HG03432 (cell line): ENCODE measurements at regions not wholly inside any gene's neighbourhood (a gene's known extent, or its start where the extent isn't known, plus 50 kb on each side); places are given as distances from the start of the nearest gene placed in this dataset.

Experiments
- ATAC-seq: cut with Tn5 transposase; IDR thresholded peaks from one replicate; pipeline ENCODE4 v1.9.1; 2021; ENCODE audit warnings: mild to moderate bottlenecking, moderate library complexity; ENCODE audit not compliant: unreplicated experiment

DNA sequence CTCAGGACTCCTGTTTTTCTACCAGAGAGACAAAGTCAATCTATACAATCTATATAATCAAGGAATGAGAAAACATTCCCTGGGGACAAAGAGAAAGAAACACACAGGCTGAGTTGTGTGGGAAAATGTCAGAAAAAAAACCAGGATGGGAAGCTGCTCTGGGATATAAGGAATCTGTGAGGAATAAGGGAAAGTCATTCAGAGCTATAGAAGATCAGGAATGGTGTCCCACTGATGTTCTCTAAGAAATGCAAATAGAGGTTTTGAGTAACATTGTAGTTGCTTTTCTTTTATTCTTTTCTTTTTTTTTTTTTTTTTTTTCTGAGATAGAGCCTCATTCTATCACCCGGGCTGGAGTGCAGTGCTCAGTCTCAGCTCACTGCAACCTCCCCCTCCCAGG is 605.9 kb upstream of the KLF4 start:
- ATAC-seq, result no peak

DNA sequence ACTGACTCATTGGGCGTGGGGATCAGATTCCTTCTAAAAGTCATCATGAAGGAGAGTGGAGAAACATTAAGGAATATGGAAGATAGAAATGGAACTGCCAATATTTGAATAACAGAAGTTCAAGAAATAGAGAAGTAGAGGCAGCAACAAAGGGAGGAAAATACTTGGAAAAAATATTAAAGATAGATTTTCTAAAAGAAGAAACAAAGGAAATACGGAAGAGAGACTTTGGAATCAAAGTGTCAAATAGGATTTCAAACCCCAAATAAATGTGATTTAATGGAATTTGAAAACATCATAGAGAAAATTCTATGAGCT is 605.1 kb upstream of the KLF4 start:
- ATAC-seq, result no peak

DNA sequence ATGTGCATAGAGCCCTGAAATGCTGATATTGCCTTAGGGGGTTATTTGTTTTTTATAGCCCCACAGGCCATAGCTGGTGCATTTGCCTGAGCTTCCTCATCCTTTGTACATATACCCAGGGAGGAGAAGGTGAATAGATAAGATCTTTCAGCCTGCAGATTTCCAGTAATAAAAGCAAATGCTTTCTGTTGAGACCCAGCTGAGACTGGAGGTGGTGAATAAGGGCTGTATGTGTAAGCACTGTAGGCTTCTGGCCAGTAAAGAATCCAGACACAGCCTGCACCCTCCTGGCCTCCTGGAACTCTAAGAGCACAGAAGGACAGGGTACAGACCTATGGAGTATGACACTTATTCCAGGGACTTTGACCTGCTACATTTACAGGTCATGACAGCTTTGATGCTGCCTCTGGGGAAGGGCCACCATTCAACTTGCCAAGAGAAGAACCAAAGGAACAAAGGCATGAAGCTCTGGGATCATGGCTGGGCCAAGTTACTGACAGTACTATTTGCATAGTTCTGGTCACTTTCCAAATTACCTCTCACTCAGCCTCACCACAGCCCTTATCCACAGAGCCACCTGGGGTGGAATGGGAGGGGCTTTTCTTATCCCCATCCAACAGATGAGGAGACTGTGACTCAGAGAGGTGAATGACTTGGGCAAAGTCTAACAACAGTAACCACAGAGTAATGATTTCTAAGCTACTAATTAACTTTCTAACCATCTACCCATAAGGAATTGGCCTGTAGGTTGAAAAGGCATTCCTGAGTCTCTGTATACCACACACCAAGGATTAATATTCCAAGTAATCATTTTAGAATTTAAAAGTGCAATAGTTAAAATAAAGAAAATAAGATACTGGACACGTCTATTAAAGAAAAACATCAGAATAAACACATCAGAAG is 604.5 kb upstream of the KLF4 start:
- no peak for ATAC-seq

DNA sequence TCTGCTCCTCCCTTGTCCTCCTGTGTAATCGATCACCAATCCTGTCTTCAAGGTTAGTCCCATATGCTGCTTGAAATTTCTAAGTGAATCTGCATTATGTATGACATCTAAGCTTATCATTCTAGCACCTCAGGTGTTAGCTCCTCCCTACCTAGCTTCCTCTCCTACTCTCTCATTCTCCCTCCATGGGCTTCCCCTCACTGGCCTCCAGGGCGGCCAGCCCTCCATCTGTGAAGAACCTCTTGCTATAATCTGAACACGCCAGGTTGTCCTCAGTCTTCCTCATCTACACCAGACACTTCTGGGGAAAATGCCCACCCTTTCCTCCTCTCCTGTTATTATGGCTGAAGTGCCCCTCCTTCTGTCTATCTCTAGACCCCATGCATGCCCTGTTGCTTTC is 599.3 kb upstream of the KLF4 start:
- ATAC-seq, result no peak

DNA sequence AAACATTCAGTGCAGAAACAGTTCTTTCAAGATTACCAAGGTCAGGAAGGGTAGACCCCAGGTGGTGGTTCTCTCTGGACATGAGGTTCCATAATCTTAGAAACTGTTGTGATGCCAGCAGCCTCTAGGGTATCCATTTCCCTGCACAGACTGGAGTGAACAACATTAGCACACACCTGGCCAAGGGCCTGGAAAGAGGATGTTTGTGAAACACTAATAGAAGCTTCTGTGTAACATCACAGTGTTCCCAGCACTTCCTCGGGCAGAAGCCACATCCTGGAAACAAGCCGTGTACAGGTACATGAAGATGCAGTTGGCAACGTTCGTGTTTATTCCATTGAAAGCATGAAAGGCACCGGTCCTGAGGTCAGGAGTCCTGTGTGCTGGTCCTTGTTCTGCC is 598.2 kb upstream of the KLF4 start:
- ATAC-seq, result no peak

DNA sequence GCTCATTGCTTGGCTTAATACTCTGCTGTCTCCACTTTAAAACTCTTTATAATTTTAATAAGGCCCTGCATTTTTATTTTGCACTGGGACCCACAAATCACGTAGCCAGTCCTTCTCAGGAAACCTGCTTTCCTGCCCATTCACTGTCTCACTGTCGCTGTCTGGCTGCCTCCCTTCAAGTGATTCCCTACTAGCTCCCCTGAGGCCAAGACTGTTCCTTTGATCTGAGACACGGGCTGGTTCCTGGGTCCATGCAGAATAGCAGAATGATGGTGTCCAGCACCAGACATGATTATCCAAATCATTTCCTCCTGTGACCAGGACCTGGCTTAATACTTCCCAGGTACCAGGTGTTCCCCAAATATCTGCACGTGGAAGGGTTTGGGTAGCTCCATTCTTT is 597.1 kb upstream of the KLF4 start:
- no peak for ATAC-seq

DNA sequence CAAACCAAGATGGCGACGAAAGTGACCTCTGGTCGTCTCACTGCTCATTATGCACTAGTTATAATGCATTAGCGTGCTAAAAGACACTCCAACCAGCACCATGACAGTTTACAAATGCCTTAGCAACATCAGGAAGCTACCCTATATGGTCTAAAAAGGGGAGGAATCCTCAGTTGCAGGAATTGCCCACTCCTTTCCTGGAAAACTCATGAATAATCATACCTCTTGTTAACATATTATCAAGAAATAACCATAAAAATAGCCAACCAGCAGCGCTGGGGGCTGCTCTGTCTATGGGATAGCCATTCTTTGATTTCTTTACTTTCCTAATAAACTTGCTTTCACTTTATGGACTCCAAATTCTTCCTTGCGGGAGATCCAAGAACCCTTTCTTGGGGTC is 595.7 kb upstream of the KLF4 start:
- ATAC-seq, result no peak

DNA sequence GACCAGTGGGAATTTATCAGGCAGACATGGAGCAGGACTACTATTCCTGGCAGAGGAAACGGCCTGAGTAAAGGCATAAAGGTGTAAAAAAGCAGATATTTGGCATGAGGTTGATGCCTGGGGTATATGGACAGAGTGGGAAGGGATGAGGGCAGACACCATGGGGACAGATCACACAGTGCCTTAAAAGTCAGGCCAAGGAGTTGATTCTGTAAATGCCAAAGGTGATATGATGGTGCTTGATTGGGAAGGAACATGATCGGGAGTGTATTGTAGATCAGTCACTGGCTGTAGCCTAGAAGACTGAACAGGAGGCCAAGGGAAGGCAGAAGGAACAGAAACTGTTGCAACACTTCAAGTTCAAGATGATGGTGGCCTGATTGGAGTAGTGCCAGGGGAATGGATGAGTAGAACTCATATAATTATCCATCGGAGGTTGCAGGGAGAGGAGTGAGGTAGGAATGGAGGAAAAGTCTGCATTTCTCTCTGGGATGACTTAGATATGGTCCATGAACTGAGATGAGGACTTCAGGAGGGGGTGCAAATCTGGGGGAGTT is 594.3 kb upstream of the KLF4 start:
- no peak for ATAC-seq

DNA sequence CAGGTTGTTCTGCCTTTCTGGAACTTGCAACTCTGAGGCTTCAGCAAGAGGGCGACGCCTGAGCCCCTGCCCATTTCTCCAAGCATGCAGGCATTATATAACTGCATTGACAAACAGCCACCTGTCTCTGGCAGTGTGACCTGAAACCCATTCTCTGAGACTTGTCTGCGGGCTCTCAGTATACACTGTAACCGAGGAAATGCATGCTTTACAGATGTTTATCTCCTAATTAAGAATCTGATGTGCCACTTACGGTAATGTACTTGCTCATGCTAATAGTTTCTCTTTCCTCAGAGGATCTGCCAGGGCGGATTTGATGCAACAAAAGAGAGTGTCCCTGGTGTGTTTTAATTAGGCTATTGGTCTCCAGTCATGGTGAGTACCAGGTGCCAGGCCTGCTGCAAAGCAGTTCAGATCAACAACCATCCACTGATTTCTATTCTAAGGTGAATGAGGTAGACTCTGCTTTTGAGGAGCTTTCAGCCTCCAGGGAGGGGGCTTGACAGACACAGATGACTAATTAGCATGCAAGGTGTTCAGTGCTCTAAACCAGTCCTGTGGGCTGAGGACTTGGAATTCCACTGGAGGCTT is 593.7 kb upstream of the KLF4 start:
- no peak for ATAC-seq

DNA sequence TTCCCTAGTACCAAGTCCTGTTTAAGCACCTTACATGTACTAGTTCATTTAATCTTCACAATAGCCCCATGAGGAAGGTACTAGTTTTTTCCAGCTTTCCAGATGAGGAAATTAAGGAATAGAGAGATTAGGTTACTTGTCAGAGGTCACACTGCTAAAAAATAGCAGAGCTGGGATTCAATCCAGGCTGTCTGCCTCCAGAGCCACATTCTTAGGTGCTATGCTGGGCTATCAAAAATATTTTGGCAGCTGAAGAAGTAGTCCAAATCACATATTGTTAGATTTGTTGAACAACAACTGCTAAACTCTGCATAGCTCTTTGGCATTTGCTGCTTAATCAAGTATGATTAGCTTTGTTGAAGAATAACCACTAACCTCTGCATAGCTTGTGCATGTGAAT is 591.5 kb upstream of the KLF4 start:
- ATAC-seq, result no peak

DNA sequence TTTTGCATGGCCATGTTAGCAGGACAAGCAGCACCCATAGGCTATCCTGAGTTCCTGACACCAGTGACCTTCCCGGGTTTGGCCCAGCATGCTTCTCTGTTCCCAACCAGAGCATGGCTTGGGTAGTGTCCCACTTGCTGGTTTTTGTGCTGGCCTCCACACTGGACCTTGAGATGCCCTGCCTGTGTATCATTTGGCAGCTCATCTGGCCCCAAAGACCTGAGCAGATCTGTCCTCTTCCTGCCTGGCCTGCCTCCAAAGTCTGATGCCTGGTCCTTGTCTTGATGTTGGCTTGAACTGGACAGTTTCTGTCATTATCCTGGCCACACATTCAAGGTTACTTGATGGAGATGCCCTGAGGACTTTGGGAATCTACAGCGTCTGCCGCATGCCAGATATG is 590.7 kb upstream of the KLF4 start:
- no peak for ATAC-seq

DNA sequence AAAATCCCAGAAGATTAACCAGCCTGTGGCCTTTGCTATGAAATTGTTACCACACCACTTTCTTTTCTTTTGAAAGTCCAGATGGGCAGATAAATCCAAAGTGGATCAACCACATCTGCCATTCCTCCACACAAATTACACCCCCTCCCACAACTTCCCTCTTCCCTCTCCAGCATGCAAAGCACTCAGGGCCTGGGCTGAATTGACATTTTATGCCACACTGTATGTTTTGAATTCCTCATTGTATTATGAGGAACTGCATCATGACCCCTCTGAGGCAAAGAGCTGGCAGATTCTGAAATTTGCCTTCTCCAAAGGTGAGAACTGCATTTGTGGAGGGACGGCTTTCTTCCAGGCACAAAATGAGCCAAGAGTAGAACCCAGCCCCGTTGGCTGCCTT is 589.2 kb upstream of the KLF4 start:
- no peak for ATAC-seq

DNA sequence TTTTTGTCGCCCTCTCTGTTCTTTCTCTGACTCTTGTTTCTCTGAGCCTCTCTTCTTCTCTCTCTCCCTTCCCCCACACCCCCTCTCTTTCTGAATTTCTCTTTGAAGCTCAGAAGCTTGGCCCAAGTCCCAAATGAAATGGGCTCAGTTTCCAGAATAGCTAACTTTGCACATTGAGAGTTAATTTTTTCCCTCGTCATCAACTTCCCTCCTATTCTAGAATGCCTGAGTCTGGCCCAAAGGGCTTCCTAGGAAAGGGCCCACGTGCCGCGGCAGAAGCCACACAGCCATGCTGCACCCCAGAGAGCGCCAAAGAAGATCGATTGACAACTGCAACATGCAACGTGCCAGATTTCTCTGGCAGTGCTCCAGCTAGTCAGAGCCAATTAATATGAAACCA is 588.8 kb upstream of the KLF4 start:
- no peak for ATAC-seq

DNA sequence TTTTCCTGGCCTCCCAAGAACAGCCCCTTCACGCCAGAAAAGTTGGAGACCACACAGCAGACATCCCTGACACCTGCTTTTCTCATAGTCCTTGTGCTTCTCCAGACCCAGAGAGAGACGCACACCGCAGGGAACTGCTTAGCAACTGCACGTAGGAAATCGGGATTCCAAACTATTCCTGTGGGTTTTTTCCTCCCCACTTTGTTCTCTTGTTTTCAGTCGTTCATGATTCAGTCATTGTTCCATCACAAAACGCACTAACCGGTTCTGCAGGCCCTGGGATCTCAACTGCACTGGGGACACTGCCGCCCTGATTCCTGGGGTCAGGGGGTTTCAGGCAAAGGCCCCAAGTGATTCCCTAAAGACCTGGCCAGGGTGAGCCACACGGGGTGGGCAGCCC is 588.0 kb upstream of the KLF4 start:
- ATAC-seq, result no peak

DNA sequence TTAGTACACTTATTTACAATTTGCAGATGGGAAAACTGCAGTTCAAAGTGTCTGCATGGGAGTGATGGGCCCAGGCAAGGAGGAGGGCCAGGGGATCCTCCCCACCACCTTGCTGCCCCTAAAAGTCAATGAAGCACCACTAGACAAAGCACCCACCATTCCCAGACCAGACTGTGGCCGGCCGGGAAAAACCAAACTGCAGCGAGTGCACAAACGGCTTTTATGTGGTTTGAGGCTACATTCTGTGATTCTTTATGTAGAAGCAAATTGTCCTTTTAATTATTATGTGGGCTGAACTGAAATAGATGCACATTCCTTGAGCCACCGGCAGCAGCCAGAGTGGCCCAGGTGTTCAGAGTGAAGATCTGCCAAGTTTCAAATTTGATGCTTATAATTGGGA is 585.3 kb upstream of the KLF4 start:
- no peak for ATAC-seq

DNA sequence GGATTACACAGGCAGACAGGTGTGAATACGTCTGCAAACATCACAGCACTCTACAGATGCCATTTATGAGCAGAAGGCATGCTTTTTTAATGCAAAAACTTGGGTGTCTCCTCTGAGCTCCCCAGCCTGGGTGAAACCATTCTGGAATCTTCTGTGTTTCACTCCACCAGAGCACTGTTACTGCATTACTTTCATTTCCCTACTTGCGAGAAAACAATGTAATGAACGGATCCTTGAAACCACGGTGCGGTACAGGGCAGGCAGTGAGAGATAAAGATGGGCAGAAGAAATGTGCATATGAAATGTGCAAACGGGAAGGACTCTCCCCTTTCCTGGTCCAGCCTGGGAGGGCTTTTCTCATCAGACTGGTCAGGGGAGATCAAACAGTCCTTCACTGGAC is 584.3 kb upstream of the KLF4 start:
- no peak for ATAC-seq

DNA sequence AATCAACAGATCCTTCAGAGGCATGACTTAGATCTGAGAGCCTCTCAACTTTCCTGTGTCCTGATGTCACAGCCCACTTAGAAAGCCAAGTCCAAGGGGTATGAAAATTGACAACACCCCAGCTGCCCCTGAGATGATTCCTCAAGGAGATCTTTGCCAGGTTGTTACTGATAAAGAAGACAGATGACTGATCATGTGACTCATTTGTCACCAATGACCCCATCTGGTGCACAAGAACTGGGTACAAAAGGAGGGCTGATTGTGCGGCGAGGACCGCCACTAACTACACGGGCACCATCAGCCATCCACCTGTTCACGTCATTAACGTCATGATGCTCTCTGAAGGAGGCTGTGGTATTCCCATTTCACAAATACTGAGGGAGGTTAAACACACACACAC is 583.2 kb upstream of the KLF4 start:
- ATAC-seq, result no peak

DNA sequence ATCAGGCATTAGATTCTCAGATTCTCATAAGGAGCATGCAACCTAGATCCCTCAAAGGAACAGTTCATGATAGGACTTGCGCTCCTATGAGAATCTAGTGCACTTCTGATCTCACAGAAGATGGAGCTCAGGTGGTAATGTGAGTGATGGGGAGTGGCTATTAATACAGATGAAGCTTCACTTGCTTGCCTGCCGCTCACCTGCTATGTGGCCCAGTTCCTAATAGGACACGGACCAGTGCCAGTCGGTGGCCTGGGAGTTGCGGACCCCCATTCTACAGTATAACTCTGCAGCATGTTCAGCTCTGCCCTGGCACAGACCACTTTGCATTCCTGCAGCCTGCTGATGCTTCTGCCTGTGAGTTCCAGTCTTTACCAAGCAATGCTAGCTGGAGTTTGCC is 581.3 kb upstream of the KLF4 start:
- ATAC-seq, result no peak

DNA sequence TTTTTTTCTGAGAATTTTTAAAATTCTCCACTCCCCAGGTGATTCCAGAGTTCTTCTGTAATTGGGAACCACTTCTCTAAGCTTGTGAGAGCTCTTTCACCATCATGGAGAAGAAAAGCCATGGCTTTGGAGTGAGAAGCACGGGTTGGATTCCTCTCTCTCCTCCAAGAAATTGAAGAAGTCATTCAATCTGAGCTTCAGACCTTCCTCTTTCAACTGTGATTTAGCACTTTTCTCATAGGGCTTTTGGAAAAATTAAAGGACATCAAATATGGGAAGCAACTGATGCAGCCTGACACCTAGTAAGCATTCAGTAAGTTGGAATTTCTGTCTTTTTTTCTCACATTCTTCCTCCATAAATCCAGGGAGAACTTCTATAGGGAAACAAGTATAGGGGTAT is 580.4 kb upstream of the KLF4 start:
- no peak for ATAC-seq

DNA sequence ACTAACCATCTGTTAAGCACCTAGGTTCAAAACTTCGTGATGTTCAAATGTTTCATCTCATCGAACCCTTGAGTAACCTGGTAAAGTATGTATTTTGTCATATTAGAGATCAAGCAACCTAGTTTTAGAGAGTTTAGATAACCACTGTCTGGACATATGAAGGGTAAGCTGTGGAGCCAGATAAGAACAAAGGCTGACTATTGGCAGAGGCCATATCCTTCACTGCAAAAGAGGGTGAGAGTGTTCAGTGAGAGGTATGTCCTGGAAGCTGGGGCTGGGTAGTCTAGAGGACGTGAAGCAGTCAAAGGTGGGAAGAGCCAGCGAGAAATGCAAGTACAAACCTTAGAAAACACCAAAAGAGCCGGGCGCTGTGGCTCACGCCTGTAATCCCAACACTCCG is 573.1 kb upstream of the KLF4 start:
- no peak for ATAC-seq

DNA sequence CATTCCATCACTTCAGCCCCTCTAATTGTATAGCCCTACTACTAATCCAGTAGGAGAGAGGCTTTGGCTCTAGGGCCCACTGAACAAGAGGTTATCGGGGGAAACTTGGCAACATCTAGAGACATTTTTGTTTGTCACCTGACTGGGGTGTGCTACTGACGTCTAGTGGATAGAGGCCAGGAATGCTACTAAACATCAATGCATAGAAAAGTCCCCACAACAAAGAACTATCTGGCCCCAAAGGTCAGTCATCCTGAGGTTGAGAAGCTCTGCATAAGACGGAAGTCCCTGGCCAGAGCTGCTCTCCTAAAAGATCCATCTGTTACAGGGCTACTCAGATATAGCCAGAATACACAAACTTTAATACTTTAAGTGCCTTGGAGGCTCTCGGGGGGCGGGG is 570.6 kb upstream of the KLF4 start:
- ATAC-seq, result no peak

DNA sequence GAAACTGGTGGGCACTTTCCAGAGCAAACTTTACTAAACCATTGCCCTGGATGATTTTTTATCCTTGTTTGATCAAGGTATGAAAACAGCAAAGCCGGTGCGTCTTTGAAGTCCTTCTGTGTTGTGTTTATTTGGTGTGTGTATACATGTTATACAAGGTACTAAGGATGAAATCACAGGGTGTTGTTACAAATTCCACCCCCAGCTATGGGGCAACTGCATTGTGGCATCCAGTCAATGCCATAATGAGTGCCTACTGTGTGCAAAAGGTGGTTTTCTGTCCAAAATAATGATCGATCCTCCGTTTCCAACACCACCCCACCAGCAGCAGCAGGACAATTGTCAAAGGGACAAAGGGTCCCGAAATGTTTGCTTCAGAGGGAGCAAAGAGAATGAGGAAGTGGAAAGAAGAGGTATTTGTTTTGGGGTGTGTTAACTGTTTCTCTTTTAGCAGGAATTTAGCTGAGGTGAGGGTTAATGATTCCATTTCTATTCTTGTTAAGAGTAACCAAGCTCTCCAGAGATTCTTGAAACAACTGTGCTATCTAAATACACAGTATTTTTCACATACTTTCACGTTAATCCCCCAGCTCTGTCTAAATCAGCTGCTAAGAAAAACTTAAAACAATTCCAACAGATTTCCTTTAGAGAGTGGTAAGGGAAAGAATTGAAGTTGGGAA is 568.7 kb upstream of the KLF4 start:
- ATAC-seq, result no peak
